Heart left ventricle (tissue), 16 donors: ENCODE measurements at regions not wholly inside any gene's neighbourhood (a gene's known extent, or its start where the extent isn't known, plus 50 kb on each side); places are given as distances from the start of the nearest gene placed in this dataset.

ENCODE experiments used
- ATAC-seq, 4 donors: fragments of 200-7000 bp; cut with Tn5 transposase; one replicate each; pipeline ENCODE4 v1.9.1; 2020 to 2022; ENCODE audit warnings: moderate library complexity in 4 of 4, mild to moderate bottlenecking in 3 of 4, moderate number of reproducible peaks in 1 of 4
- DNase-seq, 5 donors: peaks; one replicate each; pipeline ENCODE4 v3.0.0-alpha.2; 2020
- H3K27ac ChIP-seq, 12 donors: fragments of 200-600 bp; sonication (generic) in 4 of 12; one replicate each; pipeline versions ENCODE4 v1.5.0 to v1.8.0; 2016 to 2022; ENCODE audit warnings: mild to moderate bottlenecking in 2 of 12
- H3K27me3 ChIP-seq, 9 donors: fragments of 200-600 bp; sonication (generic) in 2 of 9; one replicate each; pipeline versions ENCODE4 v1.5.1 to v1.8.0; 2016 to 2022; ENCODE audit warnings: mild to moderate bottlenecking in 3 of 9
- H3K36me3 ChIP-seq, 9 donors: fragments of 200-600 bp; sonication (generic) in 2 of 9; one replicate each; pipeline versions ENCODE4 v1.5.0 to v1.8.0; 2018 to 2022; ENCODE audit warnings: mild to moderate bottlenecking in 2 of 9
- H3K4me1 ChIP-seq, 12 donors: fragments of 200-600 bp; sonication (generic) in 4 of 12; one replicate each; pipeline versions ENCODE4 v1.5.0 to v1.8.0; 2016 to 2022; ENCODE audit warnings: mild to moderate bottlenecking in 3 of 12
- H3K4me3 ChIP-seq, 12 donors: fragments of 200-600 bp; sonication (generic) in 4 of 12; one replicate each; pipeline versions ENCODE4 v1.5.0 to v1.8.0; 2017 to 2022; ENCODE audit warnings: mild to moderate bottlenecking in 9 of 12, moderate library complexity in 4 of 12
- H3K9me3 ChIP-seq, 12 donors: fragments of 200-600 bp; sonication (generic) in 4 of 12; one replicate each; pipeline versions ENCODE4 v1.5.0 to v1.8.0; 2016 to 2022; ENCODE audit warnings: mild to moderate bottlenecking in 1 of 12
- CTCF ChIP-seq, 12 donors: fragments of 200-600 bp; sonication (generic) in 4 of 12; IDR thresholded peaks; one replicate each; pipeline versions ENCODE4 v1.5.0 to v1.8.0; 2018 to 2022; ENCODE audit warnings: antibody characterized with exemption in 12 of 12, mild to moderate bottlenecking in 5 of 12
- POLR2A ChIP-seq, 2 donors: fragments of 450-650 bp; IDR thresholded peaks; one replicate each; pipeline ENCODE4 v1.6.1; 2017; ENCODE audit warnings: antibody characterized with exemption in 2 of 2, mild to moderate bottlenecking in 2 of 2, moderate library complexity in 2 of 2
- WGBS, 4 donors: extraction: QIAGEN DNeasy Blood & Tissue Kit in 2 of 4; methylation state at CpG; one replicate each; pipeline versions ENCODE4 v1.1.5 to v1.1.7; 2013 to 2018; 5-methylcytosine and 5-hydroxymethylcytosine counted together
- intact Hi-C, 10 donors: fragments of 100-400 bp; cut with DNase I; formaldehyde crosslinking; loops; one replicate each; pipeline versions ENCODE4 v1.11.1 to v1.14.2; 2022
- donor health status: ischemic (EF 13 %, LVEDD 7.1; RV severe dilation, severe dysfunction).
- donor health status: healthy with polysubstance abuse.
- donor health status: DM: no; HTN: yes; CAD: no.
- donor health status: DM: no; HTN: no; CAD: no.
- donor health status: ischemic (EF 25% LVEDD 6.9; RV normal size, moderate dysfunction).
- donor health status: ischemic (EF 25% LVEDD 5.7; RV mildly dilated, moderate dysfunction).
- donor health status: healthy.
- donor health status: DM: yes; HTN: yes; CAD: no.
- donor health status: ischemic (EF 35%, LVEDD 5.7; RV mildly dilated, moderate dysfunction).
- donor health status: nonischemic (EF 11% LVEDD 7.7; RV severe dilation, severe dysfunction).
- donor health status: DM: yes; HTN: yes; CAD: no.
- donor health status: PGD.
- donor health status: ischemic (EF 29% LVEDD 5.4; RV normal size, mild dysfunction).
- donor health status: nonischemic (EF 23%, LVEDD 6.1; RV moderate dilation, normal function).

DNA sequence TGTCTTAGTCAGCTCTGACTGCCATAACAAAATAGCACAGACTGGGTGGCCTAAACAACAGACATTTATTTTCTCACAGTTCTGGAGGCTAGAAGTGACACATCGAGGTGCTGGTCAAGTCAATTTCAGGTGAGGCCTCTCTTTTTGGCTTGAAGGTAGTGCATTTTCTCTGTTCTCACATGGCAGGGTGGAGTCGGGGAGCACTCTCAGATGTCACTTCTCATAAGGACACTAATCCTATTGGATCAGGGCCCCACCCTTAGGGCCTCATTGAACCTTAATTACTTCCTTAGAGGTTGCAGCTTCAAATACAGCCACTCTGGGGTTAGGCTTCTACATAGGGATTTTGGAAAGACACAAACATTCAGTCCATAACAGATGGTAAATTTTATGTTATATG is 161.6 kb downstream of the PFKFB3 start:
- Histone ChIP-seq H3K36me3 (no peaks in the 10 kb centered on the region), H3K27ac (no peak overlapping the region), H3K9me3 (peaks cover 0 to 23% (median 7%) of the 10 kb centered on the region in 12 donors), H3K4me1 (peaks cover 0 to 10% (median 0%) of the 10 kb centered on the region in 12 donors), H3K4me3 (no peak overlapping the region), H3K27me3 (no peaks in the 10 kb centered on the region)
- DNase-seq, result no peak
- ATAC-seq, result no peak
- 93 to 98% (median 95%) methylated on average over 2 of the region's 2 CpGs for WGBS, 4 donors
- no peak for TF ChIP-seq CTCF (IDR thresholded peaks at IDR 0.05)
- no peak for TF ChIP-seq POLR2A (IDR thresholded peaks at IDR 0.05)
- intact Hi-C loops, result loop anchor here in 1 of 10 donors (10.0 kb wide), 1 partner anchor 59 kb away; no protein-coding TSS in a partner anchor

- 15 to 23% (median 19%) methylated on average over 3 of the region's 3 CpGs for WGBS, 4 donors
- ATAC-seq, result peak; percentile 81 to 96 (median 86)
- intact Hi-C loops, result loop anchor here in 1 of 10 donors (10.0 kb wide), 1 partner anchor 60 kb away; no protein-coding TSS in a partner anchor
- DNase-seq, result peak in 1 of 5 donors; percentile 32
- Histone ChIP-seq H3K36me3 (no peaks in the 10 kb centered on the region), H3K9me3 (peaks cover 0 to 21% (median 7%) of the 10 kb centered on the region in 12 donors), H3K4me3 (no peak overlapping the region), H3K4me1 (peaks cover 0 to 10% (median 0%) of the 10 kb centered on the region in 12 donors), H3K27me3 (no peaks in the 10 kb centered on the region), H3K27ac (no peak overlapping the region)
- no peak for TF ChIP-seq POLR2A (IDR thresholded peaks at IDR 0.05)
- no peak for TF ChIP-seq CTCF (IDR thresholded peaks at IDR 0.05)
These were observed 162.2 kb downstream of the PFKFB3 start for GRCh38 chr10:6364893-6365292.

- Histone ChIP-seq H3K27ac (no peak overlapping the region), H3K4me1 (peaks cover 0 to 10% (median 0%) of the 10 kb centered on the region in 12 donors), H3K27me3 (no peaks in the 10 kb centered on the region), H3K9me3 (peaks cover 0 to 16% (median 3%) of the 10 kb centered on the region in 12 donors), H3K36me3 (no peaks in the 10 kb centered on the region), H3K4me3 (no peak overlapping the region)
- ATAC-seq (no peak), DNase-seq (no peak)
- intact Hi-C loops, result loop anchor here in 1 of 10 donors (10.0 kb wide), 1 partner anchor 61 kb away; no protein-coding TSS in a partner anchor
- 55 to 57% (median 56%) methylated on average over 4 of the region's 4 CpGs for WGBS, 4 donors
- TF ChIP-seq CTCF (IDR thresholded peaks at IDR 0.05) (no peak), POLR2A (IDR thresholded peaks at IDR 0.05) (no peak)
These were observed 162.7 kb downstream of the PFKFB3 start for GRCh38 chr10:6365384-6365783.
